GM18498 (cell line): ENCODE measurements at regions not wholly inside any gene's neighbourhood (a gene's known extent, or its start where the extent isn't known, plus 50 kb on each side); places are given as distances from the start of the nearest gene placed in this dataset.

ENCODE experiments used
- ATAC-seq: cut with Tn5 transposase; IDR thresholded peaks from one replicate; pipeline ENCODE4 v1.9.1; 2021; ENCODE audit warnings: mild to moderate bottlenecking, moderate library complexity; ENCODE audit not compliant: unreplicated experiment

DNA sequence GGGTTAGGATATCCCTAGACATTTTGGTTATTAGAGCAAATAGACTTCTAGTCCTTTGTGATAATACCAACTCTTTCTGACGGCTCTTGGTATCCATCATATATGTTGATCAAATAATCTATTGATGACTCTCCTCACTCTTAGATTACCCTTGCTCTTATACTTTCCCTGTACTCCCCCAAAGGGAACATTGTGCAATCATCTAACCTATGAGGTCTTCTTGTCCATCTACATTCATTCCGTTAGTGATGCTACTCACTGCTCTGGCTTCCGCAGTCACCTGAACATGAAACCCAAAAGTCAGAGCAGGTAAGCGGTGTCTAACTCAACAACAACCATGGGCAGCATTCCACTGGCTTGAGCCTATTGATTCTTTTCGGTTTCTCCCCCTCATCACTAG lies 223.7 kb upstream of the SALL1 start:
- ATAC-seq, result no peak

DNA sequence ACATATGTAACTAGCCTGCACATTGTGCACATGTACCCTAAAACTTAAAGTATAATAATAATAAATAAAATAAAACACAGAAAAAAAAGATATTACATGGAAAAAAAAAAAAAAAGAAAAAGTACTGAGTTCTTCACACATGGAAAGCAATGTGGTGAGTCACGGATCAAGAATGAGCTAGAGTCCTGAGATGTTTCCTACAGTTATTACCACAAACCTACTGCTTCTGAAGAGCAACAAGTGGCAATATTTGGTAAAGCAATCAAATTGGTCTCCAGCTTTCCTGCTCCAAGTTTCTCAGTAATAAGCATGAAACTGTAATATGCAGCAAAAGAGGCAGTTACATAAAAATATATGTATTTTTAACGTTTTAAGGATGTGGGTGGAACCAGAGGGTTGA lies 223.3 kb upstream of the SALL1 start:
- ATAC-seq, result no peak

DNA sequence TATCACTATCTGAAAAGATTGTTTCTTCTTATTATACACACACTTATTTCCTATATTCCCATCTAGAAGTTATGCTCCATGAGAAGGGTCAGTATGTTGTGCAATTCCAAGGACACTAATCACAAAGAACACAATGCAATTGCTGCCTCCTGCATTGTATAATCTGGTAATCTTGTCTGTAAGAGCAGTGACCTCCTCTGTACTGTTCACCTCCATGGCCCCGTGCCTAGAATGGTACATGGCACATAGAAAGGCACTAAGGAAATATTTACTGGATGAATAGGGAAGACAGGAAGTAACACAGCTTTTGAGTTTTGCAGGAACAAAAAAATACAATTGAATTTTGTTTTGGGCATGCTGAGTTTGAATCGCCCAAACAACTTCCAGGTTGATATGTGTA lies 214.6 kb upstream of the SALL1 start:
- ATAC-seq, result no peak

DNA sequence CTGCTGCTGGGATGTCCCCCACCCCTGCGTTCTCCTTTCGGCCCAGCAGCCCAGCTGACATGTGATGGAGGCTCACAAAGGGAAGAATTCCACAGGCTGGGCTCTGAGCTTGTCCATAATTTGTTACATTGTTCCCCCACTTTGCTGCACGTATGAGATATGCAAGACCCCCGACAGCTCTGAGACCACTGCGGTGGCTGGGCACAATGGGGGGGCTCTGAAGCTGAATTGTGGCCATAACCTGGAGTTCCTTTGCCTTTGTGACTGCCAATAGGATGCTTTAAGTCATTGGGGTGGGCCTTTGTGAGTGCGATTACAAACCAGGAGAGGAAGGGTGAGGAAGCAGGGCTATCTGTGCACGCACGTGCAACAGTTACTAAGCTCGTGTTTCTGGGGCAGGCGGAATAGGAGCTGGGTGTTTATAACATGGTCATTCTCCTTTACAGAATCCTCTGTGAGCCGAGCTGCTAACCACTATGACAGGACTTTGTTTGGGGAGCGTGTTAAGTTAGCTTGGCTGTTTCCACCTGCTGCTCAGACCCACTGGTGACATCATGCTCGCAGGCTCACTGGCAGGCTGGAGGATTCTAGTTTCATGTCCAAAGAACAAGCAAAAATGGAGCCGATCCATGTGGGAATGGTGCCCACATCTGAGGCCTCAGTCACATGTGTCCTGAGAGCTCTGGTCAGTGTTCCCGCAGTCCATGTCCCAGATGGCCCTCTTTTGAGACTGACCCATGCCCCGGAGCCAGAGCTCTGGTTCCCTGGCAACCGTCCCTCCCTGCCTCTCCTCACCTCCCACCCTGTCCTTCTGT lies 208.3 kb upstream of the SALL1 start:
- no peak for ATAC-seq

DNA sequence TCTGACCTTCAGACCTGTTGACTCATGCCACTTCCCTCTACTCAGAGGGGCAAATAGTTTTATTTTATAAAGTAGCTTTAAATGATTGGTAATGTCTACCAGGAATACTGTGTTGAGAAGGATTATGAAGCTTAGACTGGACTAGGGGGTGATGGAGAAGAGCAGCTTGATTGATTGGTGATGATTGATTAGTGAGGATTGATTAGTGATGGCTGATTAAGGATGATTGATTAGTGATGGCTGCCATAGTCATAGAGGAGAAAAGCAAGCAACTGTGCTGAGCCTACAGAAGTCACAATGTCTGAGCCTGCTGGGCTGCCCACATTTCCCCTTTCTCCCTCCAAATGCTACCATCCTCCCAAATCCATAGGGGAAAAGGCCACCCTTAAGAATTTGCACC lies 206.8 kb upstream of the SALL1 start:
- no peak for ATAC-seq

DNA sequence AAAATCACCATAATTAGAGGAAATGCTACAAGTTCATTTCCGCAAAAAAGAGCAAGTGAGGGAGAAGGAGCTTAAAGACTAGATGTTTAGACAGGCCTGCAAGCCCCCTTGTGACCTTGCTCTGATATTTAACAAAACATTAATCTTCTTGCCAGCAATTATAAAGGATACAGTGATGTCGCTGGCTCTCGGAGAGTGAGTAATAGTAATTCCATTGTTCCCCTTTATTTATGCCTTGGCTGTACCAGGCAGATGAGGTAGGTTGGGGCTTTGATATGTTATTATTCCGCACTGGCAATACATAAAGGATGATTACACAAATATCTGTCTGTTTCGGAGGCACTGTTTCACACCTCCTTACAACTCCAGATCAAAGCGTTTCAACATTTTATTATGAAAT lies 204.8 kb upstream of the SALL1 start:
- no peak for ATAC-seq

DNA sequence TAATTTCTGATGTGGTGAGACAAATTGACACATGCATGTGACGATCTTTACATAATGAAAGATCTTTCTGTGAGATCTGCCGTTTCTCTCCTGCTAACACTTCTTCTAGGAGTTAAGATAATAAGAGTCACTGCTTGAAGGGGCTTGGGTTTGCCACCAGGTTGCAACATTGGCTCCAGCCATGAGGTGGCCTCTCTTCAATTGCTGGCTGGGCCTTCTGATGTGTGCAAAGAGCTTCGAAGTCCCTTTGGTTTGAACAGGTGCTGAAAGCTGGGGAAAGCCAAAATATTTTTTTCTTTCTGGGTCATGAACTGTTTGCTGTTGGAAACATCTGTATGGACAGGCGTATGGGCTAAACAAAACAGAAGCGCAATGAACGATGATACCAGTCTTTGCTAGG lies 204.1 kb upstream of the SALL1 start:
- ATAC-seq, result no peak

DNA sequence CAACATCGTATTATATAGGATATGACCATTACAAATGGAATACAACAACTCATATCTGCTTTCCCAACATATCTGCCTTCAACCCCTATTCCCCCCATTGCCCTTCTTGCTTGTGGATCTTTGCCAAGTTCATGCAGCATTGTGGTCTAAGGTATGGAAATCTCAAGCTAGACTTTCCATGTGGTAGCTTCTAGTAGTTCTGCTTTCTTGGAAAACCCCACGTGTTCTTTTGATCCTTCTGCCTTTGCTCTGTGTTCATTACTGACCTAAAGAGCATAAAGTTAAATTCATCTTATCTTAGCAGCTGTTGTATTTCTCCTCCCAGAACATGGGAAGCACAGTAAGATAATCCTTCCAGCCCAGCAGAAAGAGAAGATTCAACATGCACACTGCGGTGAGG lies 202.0 kb upstream of the SALL1 start:
- no peak for ATAC-seq

DNA sequence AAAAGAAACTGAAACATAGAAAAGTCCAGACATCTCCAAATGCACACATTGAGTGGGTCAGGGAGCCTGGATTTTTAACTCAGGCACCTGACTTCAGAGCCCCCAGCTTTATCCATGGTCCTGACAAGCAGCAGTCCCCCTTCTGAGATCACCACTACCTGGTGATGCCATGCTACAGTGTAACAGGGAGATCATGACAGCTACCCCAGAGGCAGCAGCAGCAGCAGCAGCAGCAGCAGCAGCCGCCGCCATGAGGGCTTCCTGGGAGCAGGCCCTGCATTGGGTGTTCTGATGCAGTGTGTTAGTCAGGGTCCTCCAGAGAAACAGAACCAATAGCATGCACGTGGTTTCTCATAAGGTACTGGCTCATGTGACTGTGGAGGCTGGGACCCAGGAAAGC lies 198.6 kb upstream of the SALL1 start:
- no peak for ATAC-seq

DNA sequence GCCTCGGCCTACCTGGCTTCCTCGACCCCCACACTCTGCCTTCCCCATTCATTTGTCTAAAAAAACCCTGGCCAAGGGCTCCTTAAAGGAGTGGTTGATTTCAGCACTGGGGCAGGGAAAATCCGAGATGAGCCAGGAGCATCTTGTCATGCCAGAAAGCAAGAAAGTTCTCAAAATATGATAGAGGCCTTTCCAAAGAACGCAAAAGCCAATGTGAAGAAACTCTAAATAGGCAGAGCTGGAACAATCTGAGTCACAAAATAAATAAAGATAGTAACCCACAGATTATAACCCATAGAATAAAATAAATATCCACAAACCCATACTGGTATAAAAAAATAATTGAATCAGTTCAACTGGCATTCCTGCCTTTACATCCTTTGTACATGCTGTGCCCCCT lies 192.3 kb upstream of the SALL1 start:
- ATAC-seq, result no peak

DNA sequence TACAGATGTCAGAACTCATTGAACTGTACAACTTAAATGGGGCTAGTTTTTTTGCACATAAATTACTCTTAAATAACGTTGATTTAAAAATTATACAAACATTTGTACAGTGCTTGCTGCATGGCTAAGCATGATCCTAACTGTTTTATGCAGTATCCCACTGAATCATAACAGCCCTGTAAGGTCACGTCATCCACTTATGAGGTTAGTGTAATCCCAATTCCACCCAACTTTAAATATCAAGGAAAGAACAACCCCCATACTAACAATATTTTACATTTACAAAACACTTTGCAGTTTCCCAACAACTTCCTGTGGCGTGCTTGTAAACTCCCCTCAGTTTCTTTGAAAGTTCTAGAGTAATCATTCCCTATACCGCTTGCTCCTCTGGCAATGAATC lies 190.1 kb upstream of the SALL1 start:
- no peak for ATAC-seq

DNA sequence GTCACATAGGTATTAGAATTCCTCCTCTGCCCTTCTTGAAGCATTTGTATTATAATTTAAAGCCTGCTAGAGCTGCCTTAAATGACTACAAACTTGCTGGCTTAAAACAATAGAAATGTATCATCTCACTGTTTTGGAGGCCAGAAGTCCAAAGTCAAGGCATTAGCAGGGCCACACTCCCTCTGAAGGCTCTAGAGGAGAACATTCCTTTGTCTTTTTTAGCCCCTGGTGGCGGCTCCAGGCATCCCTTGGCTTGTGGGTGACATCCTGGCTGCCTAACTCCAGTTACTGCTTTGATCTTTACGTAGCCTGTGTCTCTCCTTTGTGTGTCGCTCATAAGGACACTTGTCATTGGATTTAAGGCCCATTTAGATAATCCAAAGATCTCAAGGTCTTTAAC lies 186.6 kb upstream of the SALL1 start:
- ATAC-seq, result no peak

DNA sequence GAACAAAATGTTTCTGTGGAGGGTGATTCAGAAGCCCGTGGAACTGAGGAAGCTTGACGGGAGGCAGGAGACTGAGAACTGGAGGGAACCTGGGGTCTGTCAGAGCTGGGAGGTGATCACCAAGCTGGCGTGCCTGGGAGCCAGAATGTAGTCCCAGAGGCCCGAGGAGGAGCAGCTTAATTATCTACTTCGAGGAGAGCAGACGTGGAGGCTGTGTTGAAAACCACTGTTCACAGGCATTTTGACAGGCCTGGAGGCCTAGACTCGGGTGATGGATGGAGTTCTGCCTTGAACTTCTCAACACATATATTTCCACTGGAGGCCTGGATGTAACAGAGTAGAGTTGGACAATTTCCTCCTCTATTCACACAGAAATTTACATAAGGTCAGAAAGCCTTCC lies 177.7 kb upstream of the SALL1 start:
- ATAC-seq, result no peak

DNA sequence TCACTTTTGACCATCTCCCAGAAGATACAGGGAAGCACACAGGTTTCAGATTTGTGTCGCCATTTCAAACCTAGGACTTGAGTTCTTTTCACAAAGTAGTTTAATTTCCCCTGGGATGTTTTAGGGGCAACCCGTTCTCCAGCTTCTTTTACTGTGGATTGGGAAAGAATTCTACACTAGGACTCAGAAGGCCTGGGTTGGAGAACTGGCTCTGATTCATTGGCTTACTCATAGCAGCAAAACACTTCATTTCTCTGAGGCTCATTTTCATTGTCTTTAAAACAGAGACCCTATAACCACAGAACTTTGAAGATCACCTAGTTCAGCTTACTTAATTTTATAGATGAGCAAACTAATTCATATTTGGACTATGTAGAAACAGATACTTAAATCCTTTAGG lies 175.9 kb upstream of the SALL1 start:
- no peak for ATAC-seq

DNA sequence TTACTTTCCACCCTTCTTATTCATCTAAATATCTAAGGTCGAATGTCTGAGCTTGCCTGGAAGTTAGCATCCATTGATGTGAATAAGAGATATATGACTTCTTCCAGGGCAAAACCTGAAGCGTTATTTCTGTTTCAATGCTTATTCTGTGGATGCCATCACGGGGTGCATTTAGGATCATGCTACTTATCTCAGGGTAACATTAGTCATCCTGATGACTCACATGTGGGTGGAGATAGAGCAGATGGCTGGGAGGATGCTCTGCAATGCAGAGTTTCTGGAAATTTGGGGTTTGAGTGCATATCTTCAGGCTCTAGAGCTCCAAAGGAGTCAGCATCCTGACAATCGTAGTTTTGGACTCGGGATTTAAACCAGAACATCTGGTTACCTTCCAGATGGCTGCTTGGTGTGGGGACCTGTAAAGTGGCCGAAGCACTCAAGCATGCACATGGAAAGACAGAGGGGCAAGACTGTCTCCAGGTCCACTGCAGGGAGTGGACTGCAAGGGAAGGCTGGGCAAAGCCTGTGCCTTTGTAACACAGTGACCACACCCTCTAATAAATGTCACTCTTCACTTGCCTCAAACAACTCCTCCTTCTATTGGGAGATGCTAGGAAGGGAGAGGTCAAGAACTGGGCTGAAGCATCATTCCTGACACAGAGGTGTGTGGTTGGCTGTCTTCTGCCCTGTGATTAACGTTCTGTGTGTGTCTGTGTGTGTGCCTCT lies 175.2 kb upstream of the SALL1 start:
- no peak for ATAC-seq

DNA sequence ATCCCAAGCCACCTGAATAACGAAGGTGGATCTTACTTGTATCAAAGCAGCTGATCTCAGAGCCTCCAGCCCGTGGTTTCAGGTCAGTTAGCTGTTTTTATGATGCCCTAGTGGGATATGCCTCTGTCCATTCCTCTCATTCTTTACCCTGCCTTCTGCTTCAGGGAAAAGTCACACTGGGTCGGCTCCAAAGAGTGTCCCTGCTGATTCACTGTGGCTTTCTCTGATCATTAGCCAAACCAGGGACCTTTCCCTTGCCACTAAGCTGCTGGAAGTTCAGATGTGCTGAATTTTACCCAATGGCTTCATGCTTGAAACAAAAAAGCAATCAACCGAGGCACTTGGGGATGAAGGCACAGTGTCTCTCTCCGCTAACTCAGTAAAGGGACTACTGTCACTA lies 170.2 kb upstream of the SALL1 start:
- no peak for ATAC-seq

DNA sequence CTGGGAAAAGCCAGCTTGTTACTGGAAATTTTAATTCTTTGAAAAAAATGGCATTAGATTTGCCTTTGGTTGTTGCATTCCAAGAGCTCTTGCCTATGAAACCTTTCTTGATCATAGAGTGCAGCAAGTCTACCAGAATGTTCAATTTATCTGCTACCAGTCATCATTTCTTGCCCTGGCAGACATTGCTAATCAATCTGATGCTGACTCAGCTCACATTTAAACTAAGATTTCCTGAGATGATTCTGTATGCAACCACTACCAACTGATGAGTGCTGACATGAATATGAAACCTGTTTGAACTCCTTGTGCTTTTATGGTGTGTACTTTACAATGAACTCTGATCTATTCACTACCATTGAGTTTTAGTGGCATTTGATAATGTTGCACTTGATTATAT lies 166.5 kb upstream of the SALL1 start:
- no peak for ATAC-seq

DNA sequence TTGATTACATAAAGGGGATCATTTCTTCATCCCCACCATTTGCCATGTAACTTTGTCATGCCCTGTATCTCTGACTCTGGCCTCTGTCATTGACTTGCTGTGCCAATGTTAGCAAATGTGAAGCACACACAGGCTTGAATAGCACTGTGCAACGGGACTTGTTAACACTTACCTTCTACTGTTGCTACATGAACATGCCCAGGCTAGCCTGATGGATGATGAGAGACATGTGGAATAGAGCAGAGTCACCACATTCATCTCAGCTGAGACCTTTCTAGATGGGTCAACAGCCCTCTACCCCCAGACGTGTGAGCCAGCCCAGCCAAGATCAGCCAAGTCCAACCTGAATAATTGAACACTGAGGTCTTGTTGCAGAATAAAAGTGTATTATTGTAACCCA lies 162.1 kb upstream of the SALL1 start:
- ATAC-seq, result no peak

DNA sequence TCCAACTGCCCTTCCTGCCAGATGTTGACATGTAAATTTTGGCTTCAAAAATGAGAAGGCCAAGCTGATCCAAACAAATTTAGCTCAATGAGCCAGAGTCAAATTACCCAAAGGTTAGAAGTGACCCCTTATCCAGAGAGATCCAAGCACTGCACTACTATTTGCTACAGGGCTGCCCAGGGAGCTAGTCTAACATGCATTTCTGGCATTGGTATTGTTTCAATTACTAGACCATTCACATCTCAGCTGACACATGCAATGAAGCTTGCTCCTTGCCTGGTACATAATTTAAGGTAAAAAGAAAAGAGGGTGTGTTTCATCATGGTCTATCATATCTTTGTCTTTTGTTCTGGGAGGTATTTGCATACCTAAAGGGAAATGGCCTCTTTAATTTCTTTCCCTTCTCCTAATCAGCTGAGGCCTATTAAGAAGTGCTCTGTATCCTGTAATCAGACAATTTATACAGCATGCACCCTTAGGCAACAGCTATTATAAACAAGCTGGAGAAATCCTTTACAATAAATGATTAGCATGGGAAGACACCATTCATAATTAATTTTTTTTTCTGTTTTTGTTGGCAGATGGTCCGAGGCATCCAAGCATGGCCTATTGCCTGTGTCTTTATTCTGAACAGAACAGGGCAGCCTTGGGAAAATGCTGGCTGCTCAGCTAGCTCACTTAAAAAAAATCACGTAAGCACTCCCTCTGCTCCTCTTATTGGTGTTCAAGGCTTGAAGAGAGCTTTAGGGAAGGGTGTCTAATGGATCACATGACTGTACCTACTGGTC lies 161.5 kb upstream of the SALL1 start:
- no peak for ATAC-seq

DNA sequence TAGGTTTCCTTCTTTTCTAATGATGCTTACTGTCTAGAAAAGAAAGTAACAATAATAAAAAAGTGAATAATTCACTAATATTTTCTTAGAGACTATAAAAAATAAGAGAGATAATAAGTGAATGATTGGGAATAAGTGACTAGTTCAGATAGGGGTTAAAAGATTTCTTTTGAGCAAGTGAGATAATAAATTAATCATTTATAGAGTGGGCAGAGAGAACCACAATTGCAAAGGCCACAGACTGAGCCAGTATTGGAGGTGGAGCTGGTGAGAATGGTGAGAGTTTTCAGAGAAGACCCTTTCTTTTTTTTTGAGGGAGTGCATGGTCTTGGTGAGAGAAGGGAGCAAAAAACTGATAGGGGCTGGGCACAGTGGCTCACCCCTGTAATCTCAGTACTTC lies 159.1 kb upstream of the SALL1 start:
- no peak for ATAC-seq

DNA sequence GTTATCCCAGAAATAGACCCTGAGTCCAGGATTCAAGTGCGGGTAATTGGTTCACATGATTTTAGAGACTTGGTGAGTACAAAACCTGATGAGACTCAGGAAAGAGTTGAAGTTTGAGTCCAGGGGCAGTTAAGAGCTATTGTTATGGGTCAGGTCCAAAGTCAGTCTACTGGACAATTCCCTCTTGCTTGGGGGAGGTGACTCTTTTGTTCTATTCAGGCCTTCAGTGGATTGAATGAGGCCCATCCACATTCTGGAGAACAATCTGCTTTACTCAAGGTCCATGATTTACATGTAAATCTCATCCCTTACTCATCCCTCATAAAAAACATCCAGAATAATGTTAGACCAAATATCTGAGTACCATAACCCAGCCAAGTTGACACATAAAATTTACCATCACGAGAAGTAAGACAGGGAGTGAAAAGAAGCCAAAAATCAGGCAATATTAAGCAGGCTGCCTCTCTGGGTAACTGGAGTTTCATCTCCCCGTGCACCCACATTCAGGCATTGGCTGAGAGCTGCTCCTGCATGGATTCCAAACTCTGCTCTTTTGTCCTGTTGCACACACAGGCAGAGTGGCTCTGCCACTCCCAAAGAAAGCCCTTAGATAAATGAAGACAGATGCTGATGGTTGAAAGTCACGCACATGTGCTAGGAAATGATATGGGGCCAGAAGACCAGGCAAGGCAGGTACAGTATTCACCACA lies 156.0 kb upstream of the SALL1 start:
- ATAC-seq, result no peak
